MM.1S (cell line): ENCODE measurements at regions not wholly inside any gene's neighbourhood (a gene's known extent, or its start where the extent isn't known, plus 50 kb on each side); places are given as distances from the start of the nearest gene placed in this dataset.

ENCODE experiments used
- DNase-seq: peaks from one replicate; pipeline ENCODE4 v3.0.0-alpha.2; 2015
- H2AFZ ChIP-seq: fragments of 300-600 bp; sonication (generic); 2 replicates; pipeline ENCODE4 v1.6.0; 2016; ENCODE audit warnings: antibody characterized with exemption, low read length
- H3F3A ChIP-seq: fragments of 300-600 bp; sonication (generic); 2 replicates; pipeline ENCODE4 v1.6.1; 2016; ENCODE audit warnings: mild to moderate bottlenecking, antibody characterized with exemption, low read length, moderate library complexity, mixed read lengths; ENCODE audit not compliant: insufficient read depth
- H3K27ac ChIP-seq: fragments of 300-600 bp; sonication (generic); 2 replicates; pipeline ENCODE4 v1.5.1; 2016; ENCODE audit warnings: mild to moderate bottlenecking, low read length
- H3K27me3 ChIP-seq: fragments of 300-600 bp; sonication (generic); replicated peaks from 2 replicates; pipeline ENCODE4 v1.6.0; 2016; ENCODE audit warnings: low read length; ENCODE audit not compliant: insufficient read depth
- H3K36me3 ChIP-seq: fragments of 300-600 bp; sonication (generic); replicated peaks from 2 replicates; pipeline ENCODE4 v1.6.1; 2016; ENCODE audit warnings: mild to moderate bottlenecking, low read length, mixed read lengths; ENCODE audit not compliant: insufficient read depth
- H3K4me1 ChIP-seq: fragments of 300-600 bp; sonication (generic); 2 replicates; pipeline ENCODE4 v1.6.1; 2016; ENCODE audit warnings: low read length, mixed read lengths
- H3K4me2 ChIP-seq: fragments of 300-600 bp; sonication (generic); 2 replicates; pipeline ENCODE4 v1.6.0; 2016; ENCODE audit warnings: low read depth, low read length
- H3K4me3 ChIP-seq: fragments of 300-600 bp; sonication (generic); 2 replicates; pipeline ENCODE4 v1.5.1; 2016; ENCODE audit warnings: low read length, mixed read lengths
- H3K79me2 ChIP-seq: fragments of 300-600 bp; sonication (generic); 2 replicates; pipeline ENCODE4 v1.6.1; 2016; ENCODE audit warnings: mixed run types, low read length, mixed read lengths
- H3K9ac ChIP-seq: fragments of 300-600 bp; sonication (generic); 2 replicates; pipeline ENCODE4 v1.6.1; 2016; ENCODE audit warnings: low read length, mixed read lengths
- H3K9me2 ChIP-seq: fragments of 300-600 bp; sonication (generic); replicated peaks from 2 replicates; pipeline ENCODE4 v1.6.1; 2016; ENCODE audit warnings: mild to moderate bottlenecking, low read length, mixed read lengths; ENCODE audit not compliant: insufficient read depth
- H3K9me3 ChIP-seq: fragments of 300-600 bp; sonication (generic); replicated peaks from 2 replicates; pipeline ENCODE4 v1.6.1; 2016; ENCODE audit warnings: mild to moderate bottlenecking, low read length, mixed read lengths; ENCODE audit not compliant: insufficient read depth
- H4K20me1 ChIP-seq: fragments of 300-600 bp; sonication (generic); 2 replicates; pipeline ENCODE4 v1.6.1; 2016; ENCODE audit warnings: mild to moderate bottlenecking, low read length, moderate library complexity, mixed read lengths; ENCODE audit not compliant: insufficient read depth
- CTCF ChIP-seq: fragments of 300-600 bp; sonication (generic); IDR thresholded peaks from 2 replicates; pipeline ENCODE4 v1.5.1; 2016; ENCODE audit warnings: antibody characterized with exemption, low read length, mixed read lengths
- EZH2 ChIP-seq: fragments of 300-600 bp; sonication (generic); optimal IDR thresholded peaks from 2 replicates; pipeline ENCODE3; 2017; ENCODE audit warnings: low read depth, mild to moderate bottlenecking, antibody characterized with exemption, low read length, mixed read lengths
- EZH2phosphoT487 ChIP-seq: fragments of 300-600 bp; sonication (generic); IDR thresholded peaks from 2 replicates; pipeline ENCODE4 v1.6.1; 2018; ENCODE audit warnings: antibody characterized with exemption, low read length

- Histone ChIP-seq H3K9me3 (no peaks in the 10 kb centered on the region), H3K9ac (no peak overlapping the region), H3K27ac (no peak overlapping the region), H3K4me2 (0 out of 2 replicates have a peak overlapping the region, but pooled peaks have one; percentile 58), H3K36me3 (no peaks in the 10 kb centered on the region), H3F3A (no peaks in the 10 kb centered on the region), H3K4me3 (no peak overlapping the region), H2AFZ (0 out of 2 replicates have a peak overlapping the region, but pooled peaks have one; percentile 60), H3K79me2 (no peaks in the 10 kb centered on the region), H4K20me1 (no peaks in the 10 kb centered on the region), H3K27me3 (no peaks in the 10 kb centered on the region), H3K4me1 (no peaks in the 10 kb centered on the region; the same call in 1 of the 2 replicates), H3K9me2 (no peaks in the 10 kb centered on the region)
- TF ChIP-seq EZH2: no peak
- TF ChIP-seq CTCF: no peak
- no peak for TF ChIP-seq EZH2phosphoT487
- no peak for DNase-seq
Observed at GRCh38 chr5:174312641-174313040, 267.1 kb downstream of the NSG2 start.

- H3F3A ChIP-seq: no peaks in the 10 kb centered on the region
- no peak overlapping the region for H3K4me2 ChIP-seq
- no peaks in the 10 kb centered on the region for H3K9me3 ChIP-seq
- H3K79me2 ChIP-seq: no peaks in the 10 kb centered on the region
- no peak overlapping the region for H3K27ac ChIP-seq
- no peak overlapping the region for H3K4me3 ChIP-seq
- no peaks in the 10 kb centered on the region for H3K27me3 ChIP-seq
- TF ChIP-seq EZH2phosphoT487: no peak
- TF ChIP-seq CTCF: no peak
- no peak for TF ChIP-seq EZH2
- no peak for DNase-seq
- no peaks in the 10 kb centered on the region; the same call in 1 of the 2 replicates for H3K4me1 ChIP-seq
- no peak overlapping the region for H3K9ac ChIP-seq
- no peak overlapping the region for H2AFZ ChIP-seq
- H4K20me1 ChIP-seq: no peaks in the 10 kb centered on the region
- H3K36me3 ChIP-seq: no peaks in the 10 kb centered on the region
- no peaks in the 10 kb centered on the region for H3K9me2 ChIP-seq
Observed at GRCh38 chr5:174313615-174314014, 268.1 kb downstream of the NSG2 start.

- H3K79me2 ChIP-seq: no peaks in the 10 kb centered on the region
- H3K9me3 ChIP-seq: no peaks in the 10 kb centered on the region
- H3K4me2 ChIP-seq: no peak overlapping the region
- no peaks in the 10 kb centered on the region for H3K27me3 ChIP-seq
- no peak for DNase-seq
- no peak overlapping the region for H3K4me3 ChIP-seq
- TF ChIP-seq CTCF: no peak
- H3K4me1 ChIP-seq: no peaks in the 10 kb centered on the region; the same call in 1 of the 2 replicates
- H3K36me3 ChIP-seq: no peaks in the 10 kb centered on the region
- H2AFZ ChIP-seq: no peak overlapping the region
- no peaks in the 10 kb centered on the region for H3F3A ChIP-seq
- no peak overlapping the region for H3K27ac ChIP-seq
- H3K9ac ChIP-seq: no peak overlapping the region
- H3K9me2 ChIP-seq: no peaks in the 10 kb centered on the region
- no peaks in the 10 kb centered on the region for H4K20me1 ChIP-seq
Observed at GRCh38 chr5:174314261-174314660, 268.8 kb downstream of the NSG2 start.
